Epidermal melanocyte (primary cell): ENCODE measurements at regions not wholly inside any gene's neighbourhood (a gene's known extent, or its start where the extent isn't known, plus 50 kb on each side); places are given as distances from the start of the nearest gene placed in this dataset.
"Not testable (repeated sequence)": the region's sequence is repeated elsewhere in the genome, so short reads cannot be mapped to it uniquely, and the experiment has no call there.

Source experiments
- DNase-seq: peaks from one replicate; pipeline ENCODE4 v3.0.0; 2011; ENCODE audit warnings: low spot score; ENCODE audit not compliant: insufficient read length

DNA sequence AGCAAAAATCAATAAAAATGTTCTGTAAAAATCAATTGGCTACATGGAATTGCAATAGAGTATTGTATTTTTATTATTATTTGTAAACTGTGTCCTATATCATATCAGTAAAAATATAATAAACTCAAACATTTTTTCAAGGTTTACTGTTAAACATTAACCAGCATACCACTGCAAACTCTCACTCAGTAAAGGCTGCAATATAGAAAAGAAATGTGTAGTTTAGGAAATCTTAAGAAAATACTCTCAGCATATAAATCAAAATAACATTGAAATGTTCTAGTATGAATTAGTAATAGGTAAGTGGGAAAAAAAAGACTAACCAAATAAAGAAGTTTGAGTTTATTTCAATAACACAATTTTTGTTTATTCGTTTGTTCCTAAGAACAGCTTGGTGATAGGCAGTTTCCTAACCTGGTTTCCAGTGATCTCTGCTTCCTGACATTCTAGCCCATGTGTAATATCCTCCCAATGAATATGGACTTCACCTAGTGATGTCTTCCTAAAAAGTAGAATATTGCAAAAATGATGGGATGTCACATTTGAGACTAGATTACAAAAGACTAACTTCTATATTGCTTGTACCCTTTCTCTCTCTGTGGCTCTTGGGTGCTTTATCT, 870.1 kb downstream of the BRINP3 start:
- no peak for DNase-seq

DNA sequence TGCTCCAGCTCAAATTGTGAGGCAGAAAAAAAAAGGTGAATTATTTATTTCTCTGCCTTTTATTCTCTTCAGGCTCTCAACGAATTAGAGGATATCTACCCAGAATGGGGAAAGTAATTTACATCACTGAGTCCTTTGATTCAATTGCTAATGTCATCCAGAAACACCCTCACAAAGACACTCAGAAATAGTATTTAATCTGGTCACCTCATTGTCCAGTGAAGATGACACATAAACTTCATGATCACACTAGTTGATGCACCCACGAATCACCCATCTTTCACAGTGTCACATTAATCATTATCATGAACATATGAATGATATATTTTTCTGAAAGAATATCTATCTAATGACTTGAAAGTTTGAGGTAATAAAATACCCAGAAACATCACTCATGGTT, 868.5 kb downstream of the BRINP3 start:
- DNase-seq: no peak

DNA sequence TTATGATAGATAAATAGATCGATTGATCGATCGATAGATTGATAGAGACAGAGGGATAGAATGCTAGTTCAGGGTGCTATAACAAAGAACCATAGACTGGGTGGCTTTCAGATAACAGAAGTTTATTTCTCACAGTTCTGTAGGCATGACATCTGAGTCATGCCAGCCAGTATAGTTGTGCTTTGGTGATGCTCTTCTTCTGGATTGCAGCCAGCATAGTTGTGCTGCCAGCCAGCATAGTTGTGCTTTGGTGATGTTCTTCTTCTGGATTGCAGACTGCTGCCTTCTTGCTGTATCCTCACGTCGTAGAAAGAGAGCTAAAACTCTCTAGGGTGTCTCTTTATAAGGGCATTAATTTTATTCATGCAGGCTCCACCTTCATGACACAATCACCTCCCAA, 860.8 kb downstream of the BRINP3 start:
- no peak for DNase-seq

DNA sequence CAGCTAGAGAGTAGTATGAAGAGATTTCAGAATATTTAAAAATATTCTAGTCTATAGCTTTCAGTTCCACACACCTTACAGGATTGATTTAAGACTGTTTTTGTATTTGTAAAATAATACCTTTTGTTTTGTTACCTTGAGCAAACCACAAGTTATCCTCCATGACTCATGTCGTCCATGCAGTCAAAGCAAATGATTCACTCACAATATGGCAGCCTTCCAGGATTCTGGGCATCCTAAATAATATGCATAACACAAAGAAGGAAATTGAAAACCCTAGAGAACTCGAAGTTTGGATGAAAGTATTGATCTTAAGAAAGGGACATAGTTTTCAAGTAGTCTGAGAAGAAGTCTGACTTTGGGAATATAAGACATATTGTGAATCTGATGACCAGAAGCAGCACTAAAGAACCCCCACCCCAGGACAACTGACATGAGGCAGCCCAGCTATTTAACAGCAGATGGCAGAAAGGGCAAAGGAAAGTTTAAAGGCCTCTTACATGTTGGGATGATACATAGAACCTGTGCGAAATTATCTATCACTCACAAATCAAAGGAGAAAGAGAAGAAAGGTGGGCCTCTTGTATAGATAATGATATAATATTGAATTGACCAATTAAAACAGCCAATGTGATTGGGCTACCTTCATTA, 857.9 kb downstream of the BRINP3 start:
- DNase-seq: no peak

DNA sequence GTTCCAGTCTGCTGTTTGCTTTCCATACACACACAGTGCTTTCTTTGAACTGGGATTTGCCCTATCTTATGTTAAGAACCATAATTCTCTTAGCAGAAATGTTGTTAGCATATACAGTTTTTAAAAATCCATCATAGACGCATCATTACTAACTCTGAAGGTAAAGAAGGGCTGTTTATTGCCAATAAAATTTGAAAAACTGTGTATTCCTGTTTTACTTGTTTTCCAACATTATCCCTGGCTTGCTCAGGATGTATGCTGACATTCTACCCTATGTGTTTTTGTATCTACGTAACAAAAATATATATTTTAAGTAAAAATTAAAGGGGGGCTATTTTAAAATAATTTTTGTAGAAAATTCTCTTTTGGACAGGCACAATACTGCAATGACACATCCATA, 857.2 kb downstream of the BRINP3 start:
- DNase-seq: no peak

DNA sequence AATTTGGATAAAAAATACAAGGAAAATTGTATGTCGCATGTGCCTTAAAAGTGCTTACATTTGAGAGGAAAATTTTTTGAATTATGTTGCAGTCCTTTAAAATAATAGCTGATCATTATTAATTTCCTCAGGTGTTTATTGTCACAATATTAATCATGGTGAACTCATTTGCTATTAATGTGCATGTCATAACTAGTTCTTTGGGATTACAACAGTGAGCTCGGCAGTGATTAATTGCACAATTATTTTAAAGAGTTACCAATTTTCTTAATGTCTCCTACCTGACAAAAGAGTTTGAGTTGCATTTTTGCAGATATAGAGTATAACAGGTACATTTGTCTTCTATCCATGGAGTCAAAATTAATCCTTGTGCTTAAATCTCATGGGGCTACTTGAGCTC, 854.3 kb downstream of the BRINP3 start:
- DNase-seq: no peak

DNA sequence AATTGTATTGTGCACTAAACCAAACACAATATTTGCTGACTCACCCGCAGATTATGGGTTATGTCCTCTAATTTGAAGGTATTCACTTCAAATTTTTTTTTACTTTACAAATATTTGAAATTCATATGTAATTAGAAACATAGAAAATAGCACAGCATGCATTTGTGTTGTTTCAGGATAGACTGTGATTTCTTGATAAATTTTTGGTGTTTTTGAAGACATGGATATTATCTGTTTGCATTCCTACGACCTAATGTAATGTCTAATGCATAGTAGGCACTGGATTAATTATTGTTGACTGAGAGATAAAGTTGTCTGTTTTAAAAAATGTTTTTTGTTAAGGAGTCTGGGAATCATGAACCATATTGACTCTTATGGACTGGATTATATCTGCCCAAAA, 850.2 kb downstream of the BRINP3 start:
- no peak for DNase-seq

DNA sequence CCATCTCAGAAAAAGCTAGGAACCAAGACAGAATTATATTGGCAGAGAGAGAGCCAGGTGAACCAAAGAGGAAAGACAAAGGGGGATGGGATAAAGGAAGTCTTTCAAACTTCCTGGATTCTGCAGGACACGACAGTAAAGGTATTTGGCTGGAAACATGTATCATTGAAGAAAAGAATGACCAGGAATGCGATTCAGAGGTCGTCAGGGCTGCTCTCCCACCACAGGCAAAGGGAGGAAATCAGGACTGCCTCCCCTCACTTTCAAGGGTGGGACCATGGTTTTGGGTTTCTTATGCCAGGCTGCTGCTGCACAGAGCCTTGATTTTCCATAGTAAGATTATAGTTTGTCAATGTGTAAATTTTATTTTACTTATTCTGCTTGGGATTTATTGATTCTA, 848.8 kb downstream of the BRINP3 start:
- no peak for DNase-seq

DNA sequence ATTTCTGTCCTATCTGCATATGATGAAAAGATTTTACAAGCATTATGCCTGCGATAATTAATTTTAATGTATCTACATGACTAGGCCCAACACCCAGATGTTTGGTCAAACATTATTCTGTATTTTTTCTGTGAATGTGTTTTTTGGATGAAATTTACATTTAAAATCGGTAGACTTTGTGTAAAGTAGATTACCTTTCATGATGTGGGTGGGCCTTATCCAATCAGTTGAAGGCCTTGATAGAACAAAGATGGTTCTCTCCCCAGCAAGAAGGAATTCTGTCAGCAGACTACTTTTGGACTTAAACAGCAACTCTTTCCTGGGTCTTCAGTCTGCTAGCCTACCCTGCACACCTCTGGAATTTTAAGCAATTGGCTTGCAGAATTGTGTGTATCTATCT, 844.0 kb downstream of the BRINP3 start:
- DNase-seq: no peak

DNA sequence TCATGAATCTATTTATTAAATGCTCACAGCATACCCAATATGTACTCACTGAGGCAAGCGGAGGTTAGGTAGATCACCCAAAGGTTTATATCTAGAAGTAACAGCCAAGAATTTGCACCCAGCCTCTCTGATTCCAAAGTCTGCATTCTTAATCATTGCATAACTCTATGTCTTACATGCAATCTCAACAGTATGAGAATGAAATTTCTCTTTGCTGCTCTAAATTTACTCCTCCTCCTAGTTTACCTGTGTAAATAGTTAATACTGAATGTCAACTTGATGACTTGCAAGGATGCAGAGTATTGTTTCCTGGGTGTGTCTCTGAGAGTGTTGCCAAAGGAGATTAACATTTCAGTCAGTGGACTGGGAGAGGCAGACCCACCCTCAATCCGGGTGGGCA, 840.6 kb downstream of the BRINP3 start:
- DNase-seq: no peak

DNA sequence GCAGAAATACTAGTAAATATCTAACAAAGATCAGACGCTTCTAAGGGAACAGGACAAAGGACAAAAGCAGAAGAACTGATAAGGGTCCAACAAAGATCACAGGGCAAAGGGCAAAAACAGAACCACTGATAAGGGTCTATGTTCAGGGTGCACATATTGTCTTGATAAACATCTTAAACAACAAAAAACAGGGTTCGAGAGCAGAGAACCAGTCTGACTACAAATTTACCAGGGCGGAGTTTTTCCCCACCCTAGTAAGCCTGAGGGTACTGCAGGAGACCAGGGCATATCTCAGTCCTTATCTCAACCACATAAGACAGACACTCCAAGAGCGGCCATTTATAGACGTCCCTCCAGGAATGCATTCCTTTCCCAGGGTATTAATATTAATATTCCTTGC, 833.5 kb downstream of the BRINP3 start:
- not testable (repeated sequence) for DNase-seq

DNA sequence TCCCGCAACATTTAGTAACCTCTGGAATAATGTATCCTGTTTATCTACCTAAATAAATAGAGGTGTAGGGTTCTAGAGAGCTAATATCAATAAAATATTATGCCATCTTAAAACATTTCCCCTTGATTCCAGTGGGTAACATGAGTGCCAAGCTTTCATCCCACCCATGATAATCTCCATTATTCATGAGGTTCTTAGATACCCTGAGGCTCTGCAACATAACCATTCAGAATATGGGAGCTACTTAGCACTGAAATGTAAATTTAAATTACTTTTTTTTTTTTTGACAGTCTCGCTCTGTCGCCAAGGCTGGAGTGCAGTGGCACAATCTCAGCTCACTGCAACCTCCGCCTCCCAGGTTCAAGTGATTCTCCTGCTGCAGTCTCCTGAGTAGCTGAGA, 832.7 kb downstream of the BRINP3 start:
- DNase-seq: no peak

DNA sequence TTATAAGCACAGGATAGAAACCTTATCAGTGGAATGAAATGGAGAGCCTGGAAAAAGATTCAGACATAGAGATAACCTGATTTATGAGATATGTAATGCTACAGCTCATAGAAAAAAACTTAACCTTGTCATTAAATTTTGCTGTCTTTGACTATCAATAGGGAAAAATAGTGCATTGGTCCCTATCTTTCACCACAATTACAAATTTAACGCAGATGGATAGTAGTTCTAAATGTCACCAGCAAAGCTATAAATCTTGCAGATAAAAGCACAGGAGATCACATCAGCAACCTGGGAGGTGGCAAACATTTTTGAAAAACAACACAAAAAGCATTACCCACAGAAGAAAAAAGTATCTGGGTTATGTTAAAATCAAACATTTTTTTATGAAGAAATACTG, 831.6 kb downstream of the BRINP3 start:
- DNase-seq: no peak

DNA sequence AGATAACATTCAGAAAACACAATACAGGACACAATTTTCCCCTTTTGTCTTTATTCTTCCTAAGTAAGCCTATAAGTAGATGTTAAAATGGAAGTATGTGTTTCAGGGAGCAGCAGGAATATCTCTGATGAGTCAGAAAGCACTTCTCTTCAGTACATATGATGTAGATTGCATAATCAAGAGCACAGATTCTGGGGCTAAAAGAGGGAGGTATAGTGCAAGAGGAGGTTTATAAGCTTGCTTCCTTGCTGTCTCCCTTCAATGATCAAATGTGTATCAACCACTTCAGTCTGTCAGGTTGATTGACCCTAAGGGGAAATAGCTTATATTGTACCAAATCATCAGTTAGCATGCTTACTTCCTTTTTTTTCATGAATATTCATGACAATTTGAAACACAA, 822.8 kb downstream of the BRINP3 start:
- DNase-seq: no peak

DNA sequence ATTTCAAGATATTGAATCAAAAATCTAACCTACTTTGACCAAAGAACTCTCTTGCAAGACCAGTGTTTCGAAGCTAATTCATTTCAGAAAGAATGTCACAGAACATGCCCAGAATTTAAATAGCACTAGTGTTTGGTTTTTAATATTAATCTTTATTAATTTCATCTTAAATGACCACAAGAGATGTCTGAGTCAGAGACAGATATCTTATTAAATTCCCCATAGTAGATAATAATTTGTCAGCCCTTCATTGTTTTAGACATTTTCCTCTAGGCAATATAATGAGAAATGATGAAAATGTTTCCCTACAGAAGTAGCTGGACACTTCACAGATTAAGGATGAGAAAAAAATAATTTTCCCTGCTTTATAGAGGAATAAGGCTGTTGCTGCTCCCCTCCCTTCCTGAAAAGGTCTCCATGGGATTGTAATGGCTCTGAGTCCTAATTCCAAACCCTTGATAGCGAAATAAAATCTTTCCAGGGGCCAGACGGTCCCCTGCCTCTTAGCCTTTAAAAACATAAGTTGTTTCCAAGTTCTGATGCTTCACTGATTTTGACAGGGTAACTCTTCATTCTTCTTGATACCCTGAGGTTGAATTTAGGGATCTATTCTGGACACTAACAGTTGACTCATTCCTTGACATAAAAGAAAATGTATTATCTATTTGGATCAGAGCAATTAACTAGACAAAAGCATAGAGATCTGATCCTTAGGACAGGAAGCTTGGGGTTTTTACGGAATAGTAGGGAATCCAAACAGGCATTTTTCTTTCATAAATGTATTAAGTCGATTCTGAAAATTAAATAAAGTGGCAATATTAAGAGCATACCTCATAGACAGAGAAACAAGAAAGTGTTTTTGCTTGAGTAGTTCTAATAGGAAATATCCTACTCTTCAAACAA, 820.8 kb downstream of the BRINP3 start:
- no peak for DNase-seq

DNA sequence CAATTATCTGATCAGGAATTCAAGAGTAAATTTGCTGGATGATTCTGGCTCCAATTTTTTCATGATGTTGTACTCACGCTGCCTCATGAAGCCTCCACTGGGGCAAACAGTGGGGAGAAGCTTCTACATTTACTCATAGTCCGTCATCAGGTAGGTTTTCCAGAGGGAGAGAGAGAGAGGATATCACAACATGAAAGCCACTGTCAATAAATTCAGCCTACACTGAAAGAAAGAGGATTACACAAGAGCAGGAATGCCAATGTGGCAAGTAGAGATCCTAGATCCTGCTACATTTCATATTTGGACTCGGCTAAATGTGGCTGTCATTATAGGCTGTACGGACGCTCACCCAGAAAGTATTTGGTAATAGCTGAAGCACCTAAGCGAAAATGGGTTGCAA, 819.9 kb downstream of the BRINP3 start:
- DNase-seq: no peak

DNA sequence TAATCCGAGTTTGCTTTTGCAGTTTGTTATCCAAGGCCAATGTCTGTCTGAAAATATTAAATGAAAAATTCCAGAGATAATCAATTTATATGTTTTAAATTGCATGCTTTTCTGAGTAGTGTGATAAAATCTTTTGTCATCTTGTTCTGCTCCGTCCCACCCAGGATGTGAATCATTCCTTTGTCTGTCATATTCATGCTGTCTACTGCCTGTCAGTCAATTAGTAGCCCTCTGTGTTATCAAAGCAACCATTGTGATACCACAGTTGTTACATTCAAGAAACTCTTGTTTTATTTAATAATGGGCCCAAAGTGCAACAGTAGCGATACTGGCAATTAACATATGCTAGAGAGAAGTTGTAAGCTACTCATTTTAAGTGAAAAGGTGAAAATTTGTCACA, 819.3 kb downstream of the BRINP3 start:
- no peak for DNase-seq

DNA sequence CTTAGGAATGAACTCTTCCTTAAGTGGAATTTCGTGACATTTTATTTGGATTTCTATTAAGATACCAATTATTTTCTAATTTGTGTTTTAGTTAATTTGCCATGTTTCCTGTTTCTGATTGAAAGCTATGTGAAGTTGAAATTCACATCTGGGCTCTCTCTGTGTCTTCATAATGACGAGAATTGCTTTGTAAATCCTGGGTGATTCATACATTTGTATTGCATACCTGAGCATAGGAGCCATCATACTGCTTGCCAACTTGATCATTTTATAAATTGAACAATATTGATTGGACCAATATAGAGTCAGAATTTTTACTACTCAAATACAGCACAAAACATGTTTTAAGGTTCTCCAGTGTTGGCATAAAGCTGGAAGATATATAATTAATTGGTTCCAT, 817.9 kb downstream of the BRINP3 start:
- DNase-seq: no peak

DNA sequence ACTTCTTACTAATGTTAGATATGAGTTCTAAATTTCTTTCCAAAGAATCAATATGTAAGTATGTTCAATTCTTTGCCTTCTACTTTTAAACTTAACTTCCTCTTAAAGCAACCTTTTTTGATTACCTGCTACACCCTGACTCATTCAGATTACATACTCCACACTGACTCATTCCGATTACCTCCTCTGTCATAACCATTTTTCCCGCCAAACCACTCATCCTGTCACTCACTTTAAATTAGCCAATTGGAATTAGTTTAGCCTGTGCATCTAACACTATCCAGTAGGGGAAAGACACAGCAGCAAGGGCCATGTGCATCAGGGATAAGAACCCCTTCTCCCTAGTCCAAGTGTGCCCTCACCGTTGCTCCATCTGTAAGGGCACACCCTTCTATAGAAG, 815.5 kb downstream of the BRINP3 start:
- DNase-seq: no peak

DNA sequence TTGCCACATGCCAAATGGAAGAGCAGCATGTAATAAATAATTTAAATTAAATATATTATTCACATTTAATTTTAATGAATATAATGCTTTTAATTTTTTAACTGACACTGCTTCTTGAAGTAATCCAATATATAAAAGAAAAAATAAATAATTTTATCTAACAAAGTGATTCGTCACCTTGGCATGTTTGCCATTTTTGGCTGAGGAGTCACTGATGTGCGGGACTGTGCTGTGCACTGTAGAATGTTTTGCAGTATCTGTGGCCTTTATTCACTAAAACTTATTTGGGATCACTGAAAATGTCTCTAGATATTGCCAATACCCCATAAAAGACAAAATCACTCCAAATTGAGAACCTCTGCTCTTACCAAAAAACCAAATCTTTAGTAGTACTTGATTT, 807.8 kb downstream of the BRINP3 start:
- no peak for DNase-seq

DNA sequence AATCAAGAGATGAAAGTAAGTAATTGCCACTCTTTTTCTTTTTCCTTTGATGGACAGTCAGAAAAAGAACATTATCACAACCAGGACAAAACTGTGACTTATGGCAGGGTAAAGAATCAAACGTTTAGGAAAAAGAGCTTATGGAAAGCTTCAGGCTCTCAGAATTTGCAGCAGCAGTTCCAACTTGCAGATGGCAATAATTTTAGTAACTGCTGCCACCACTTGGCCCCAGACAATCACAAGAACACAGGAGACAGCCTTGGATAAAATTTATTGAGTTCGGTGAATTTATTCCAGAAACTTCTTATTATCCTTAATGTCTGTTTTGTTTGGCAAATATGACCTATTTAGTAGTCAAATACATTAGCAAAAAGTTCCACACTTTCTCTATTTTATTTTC, 804.4 kb downstream of the BRINP3 start:
- no peak for DNase-seq

DNA sequence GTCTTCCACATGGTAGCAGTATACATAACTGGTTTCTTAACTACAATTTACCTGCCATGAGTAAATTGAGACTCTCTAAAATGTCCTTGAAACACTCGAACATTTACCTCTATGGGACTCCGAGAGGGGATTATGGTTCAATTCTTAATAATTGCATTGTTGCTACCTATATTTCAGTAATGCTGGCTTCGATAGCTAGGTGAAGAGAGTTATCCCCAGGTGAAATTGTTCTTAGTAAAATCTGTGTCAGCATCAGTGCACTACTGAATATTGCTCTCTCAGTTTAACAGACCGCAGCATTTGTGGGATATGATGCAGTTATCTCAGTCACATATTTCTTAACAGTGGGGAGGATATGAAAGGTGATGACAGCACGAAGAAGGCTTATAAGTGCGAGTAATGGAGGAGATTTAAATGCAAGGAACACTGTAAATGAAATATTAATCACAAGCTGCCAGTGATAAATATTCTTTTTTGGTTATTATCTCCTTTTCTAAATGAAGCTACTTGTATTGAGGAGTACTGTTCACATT, 801.9 kb downstream of the BRINP3 start:
- no peak for DNase-seq
